Stomach (tissue), 8 donors: ENCODE measurements at regions not wholly inside any gene's neighbourhood (a gene's known extent, or its start where the extent isn't known, plus 50 kb on each side); places are given as distances from the start of the nearest gene placed in this dataset.

Source experiments
- DNase-seq, 2 donors: peaks; one replicate each; pipeline versions ENCODE4 v3.0.0 to v3.0.0-alpha.2; 2013 to 2019
- H3K27ac ChIP-seq, 5 donors: fragments of 200-600 bp in 4 of 5; sonication (generic) in 4 of 5; one replicate each; pipeline ENCODE4 v1.5.1; 2013 to 2019; ENCODE audit warnings: mild to moderate bottlenecking in 1 of 5, moderate library complexity in 1 of 5
- H3K27me3 ChIP-seq, 3 donors: fragments of 200-600 bp; sonication (generic); one replicate each; pipeline ENCODE4 v1.5.1; 2017 to 2019; ENCODE audit warnings: mixed run types in 1 of 3
- H3K36me3 ChIP-seq, 4 donors: fragments of 200-600 bp; sonication (generic); 1 replicate in 3 of 4; 2 replicates in 1 of 4; pipeline ENCODE4 v1.5.1; 2016 to 2019
- H3K4me1 ChIP-seq, 4 donors: fragments of 200-600 bp; sonication (generic); one replicate each; pipeline ENCODE4 v1.5.1; 2016 to 2019
- H3K4me3 ChIP-seq, 4 donors: fragments of 200-600 bp; sonication (generic) in 3 of 4; one replicate each; pipeline ENCODE4 v1.5.1; 2016 to 2019; ENCODE audit warnings: mild to moderate bottlenecking in 1 of 4
- H3K9me3 ChIP-seq, 4 donors: fragments of 200-600 bp; sonication (generic); one replicate each; pipeline ENCODE4 v1.5.1; 2016 to 2019
- CTCF ChIP-seq, 7 experiments: fragments of 450-650 bp in 4 of 7; fragments of 200-600 bp in 3 of 7; sonication (generic) in 3 of 7; IDR thresholded peaks; one replicate each; pipeline ENCODE4 v1.5.1; 2016 to 2019; ENCODE audit warnings: antibody characterized with exemption in 7 of 7, control low read depth in 2 of 7, mild to moderate bottlenecking in 1 of 7
- EP300 ChIP-seq: sonication (generic); formaldehyde crosslinking; IDR thresholded peaks from one replicate; pipeline ENCODE4 v1.6.1; 2017; ENCODE audit warnings: antibody characterized with exemption
- POLR2A ChIP-seq, 4 donors: fragments of 450-650 bp; IDR thresholded peaks; one replicate each; pipeline ENCODE4 v1.6.1; 2016; ENCODE audit warnings: antibody characterized with exemption in 4 of 4, control low read depth in 2 of 4, mild to moderate bottlenecking in 1 of 4, moderate library complexity in 1 of 4
- POLR2AphosphoS5 ChIP-seq, 3 donors: sonication (generic); formaldehyde crosslinking; IDR thresholded peaks; one replicate each; pipeline ENCODE4 v1.6.1; 2016; ENCODE audit warnings: antibody characterized with exemption in 3 of 3
- WGBS, 5 donors: extraction: QIAGEN DNeasy Blood & Tissue Kit in 3 of 5; methylation state at CpG; one replicate each; pipeline versions ENCODE4 v1.1.5 to v1.1.7; 2013 to 2018; 5-methylcytosine and 5-hydroxymethylcytosine counted together
- intact Hi-C: fragments of 100-400 bp; cut with DNase I; formaldehyde crosslinking; loops from one replicate; pipeline ENCODE4 v1.15.1; 2023; ENCODE audit warnings: low total_unique reads
- donor health status: healthy with polysubstance abuse.
- donor health status: Bipolar disorder and iron deficiency.
- donor health status: healthy.

DNA sequence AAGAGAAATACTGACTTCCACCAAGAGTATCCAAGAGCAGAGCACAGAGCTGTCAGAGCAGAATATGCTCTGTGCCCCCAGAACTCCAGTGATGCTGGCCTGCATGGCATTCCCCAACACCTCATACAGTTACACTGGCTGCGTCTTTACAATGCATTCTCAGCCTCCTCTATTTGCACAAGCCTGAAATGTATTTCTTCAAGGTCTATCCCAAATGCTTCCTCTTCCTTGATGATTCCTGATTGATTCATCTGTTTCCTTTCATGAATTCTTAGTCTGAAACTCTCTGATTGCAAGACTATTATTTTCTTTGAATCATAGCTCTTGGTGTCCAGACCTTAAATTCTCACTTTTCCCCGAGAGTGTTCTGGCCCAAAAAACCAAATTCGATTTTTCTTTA lies 664.7 kb downstream of the MECOM start:
- Histone ChIP-seq H3K27me3 (no peaks in the 10 kb centered on the region), H3K36me3 (no peaks in the 10 kb centered on the region), H3K27ac (no peak overlapping the region), H3K9me3 (no peaks in the 10 kb centered on the region), H3K4me3 (no peak overlapping the region), H3K4me1 (no peaks in the 10 kb centered on the region)
- no peak for DNase-seq
- WGBS, 5 donors, result 72 to 90% (median 88%) methylated on average over 3 of the region's 3 CpGs
- intact Hi-C loops, result no loop called here
- no peak for TF ChIP-seq EP300

GRCh38 chr3:168997488-168997887 lies 666.0 kb downstream of the MECOM start:
- no peaks in the 10 kb centered on the region for H3K9me3 ChIP-seq
- H3K36me3 ChIP-seq, result no peaks in the 10 kb centered on the region
- intact Hi-C loops, result no loop called here
- no peak overlapping the region for H3K4me3 ChIP-seq
- H3K27ac ChIP-seq, result no peak overlapping the region
- H3K4me1 ChIP-seq, result no peaks in the 10 kb centered on the region
- no peak for DNase-seq
- TF ChIP-seq CTCF (IDR thresholded peaks at IDR 0.05), result no peak
- no peak for TF ChIP-seq EP300
- TF ChIP-seq POLR2AphosphoS5 (IDR thresholded peaks at IDR 0.05), result no peak
- TF ChIP-seq POLR2A (IDR thresholded peaks at IDR 0.05), result no peak
- H3K27me3 ChIP-seq, result no peaks in the 10 kb centered on the region

GRCh38 chr3:168996622-168997021 lies 666.9 kb downstream of the MECOM start:
- DNase-seq, result peak in 1 of 2 donors; percentile 20
- Histone ChIP-seq H3K27me3 (no peaks in the 10 kb centered on the region), H3K4me1 (no peaks in the 10 kb centered on the region), H3K9me3 (no peaks in the 10 kb centered on the region), H3K4me3 (no peak overlapping the region), H3K27ac (no peak overlapping the region), H3K36me3 (no peaks in the 10 kb centered on the region)
- intact Hi-C loops, result no loop called here
- WGBS, 5 donors, result 61 to 73% (median 72%) methylated on average over 3 of the region's 3 CpGs
- TF ChIP-seq CTCF (IDR thresholded peaks at IDR 0.05) (no peak), POLR2A (IDR thresholded peaks at IDR 0.05) (no peak), POLR2AphosphoS5 (IDR thresholded peaks at IDR 0.05) (no peak), EP300 (no peak)

- Histone ChIP-seq H3K36me3 (no peaks in the 10 kb centered on the region), H3K27me3 (no peaks in the 10 kb centered on the region), H3K9me3 (no peaks in the 10 kb centered on the region), H3K4me3 (no peak overlapping the region), H3K27ac (no peak overlapping the region), H3K4me1 (peaks cover 0 to 4% (median 1%) of the 10 kb centered on the region in 4 donors)
- no peak for DNase-seq
- intact Hi-C loops, result no loop called here
- 88 to 94% (median 89%) methylated on average over 6 of the region's 6 CpGs for whole genome bisulfite sequencing, 5 donors
- TF ChIP-seq POLR2A (IDR thresholded peaks at IDR 0.05) (no peak), CTCF (IDR thresholded peaks at IDR 0.05) (no peak), EP300 (no peak), POLR2AphosphoS5 (IDR thresholded peaks at IDR 0.05) (no peak)
Measured at GRCh38 chr3:168995129-168995528, 668.4 kb downstream of the MECOM start.

- H3K4me1 ChIP-seq, result peaks cover 0 to 17% (median 10%) of the 10 kb centered on the region in 4 donors
- no peak overlapping the region for H3K27ac ChIP-seq
- TF ChIP-seq POLR2AphosphoS5 (IDR thresholded peaks at IDR 0.05) (no peak), CTCF (IDR thresholded peaks at IDR 0.05) (no peak), EP300 (no peak), POLR2A (IDR thresholded peaks at IDR 0.05) (no peak)
- H3K9me3 ChIP-seq, result no peaks in the 10 kb centered on the region
- intact Hi-C loops, result no loop called here
- no peaks in the 10 kb centered on the region for H3K27me3 ChIP-seq
- no peaks in the 10 kb centered on the region for H3K36me3 ChIP-seq
- no peak for DNase-seq
- H3K4me3 ChIP-seq, result no peak overlapping the region
Measured at GRCh38 chr3:168991803-168992202, 671.7 kb downstream of the MECOM start.
